Thoracic aorta (tissue), 2 donors: ENCODE measurements at regions not wholly inside any gene's neighbourhood (a gene's known extent, or its start where the extent isn't known, plus 50 kb on each side); places are given as distances from the start of the nearest gene placed in this dataset.
"Not testable (repeated sequence)": the region's sequence is repeated elsewhere in the genome, so short reads cannot be mapped to it uniquely, and the experiment has no call there.

Source experiments
- ATAC-seq: fragments of 150-250 bp; one replicate; pipeline ENCODE4 v1.8.0; 2017; ENCODE audit warnings: low read depth; ENCODE audit not compliant: insufficient number of reproducible peaks, low FRiP score
- DNase-seq: peaks from one replicate; pipeline ENCODE4 v3.0.0-alpha.2; 2020; ENCODE audit warnings: low spot score
- H3K27ac ChIP-seq, 2 donors: fragments of 200-600 bp; sonication (generic); 1 replicate in 1 of 2; 2 replicates in 1 of 2; pipeline ENCODE4 v1.5.1; 2016; ENCODE audit warnings: mild to moderate bottlenecking in 2 of 2, moderate library complexity in 2 of 2
- H3K27me3 ChIP-seq: fragments of 200-600 bp; sonication (generic); replicated peaks from 2 replicates; pipeline ENCODE4 v1.6.0; 2016; ENCODE audit warnings: mild to moderate bottlenecking; ENCODE audit not compliant: insufficient read depth
- H3K36me3 ChIP-seq: fragments of 200-600 bp; sonication (generic); one replicate; pipeline ENCODE4 v1.5.1; 2016
- H3K4me1 ChIP-seq, 2 donors: fragments of 200-600 bp; sonication (generic); 1 replicate in 1 of 2; 2 replicates in 1 of 2; pipeline versions ENCODE4 v1.5.1 to v1.6.0; 2016; ENCODE audit warnings: low read depth in 2 of 2, mild to moderate bottlenecking in 1 of 2; ENCODE audit not compliant: control insufficient read depth in 1 of 2
- H3K4me3 ChIP-seq: fragments of 200-600 bp; sonication (generic); 2 replicates; pipeline ENCODE4 v1.5.1; 2016; ENCODE audit warnings: mild to moderate bottlenecking
- H3K9me3 ChIP-seq: fragments of 200-600 bp; sonication (generic); 2 replicates; pipeline ENCODE4 v1.5.1; 2016
- TF ChIP-seq, protein P1 (sequence below): fragments of 200-600 bp; sonication (generic); IDR thresholded peaks from one replicate; pipeline ENCODE4 v1.5.1; 2019; ENCODE audit warnings: antibody characterized with exemption

DNA sequence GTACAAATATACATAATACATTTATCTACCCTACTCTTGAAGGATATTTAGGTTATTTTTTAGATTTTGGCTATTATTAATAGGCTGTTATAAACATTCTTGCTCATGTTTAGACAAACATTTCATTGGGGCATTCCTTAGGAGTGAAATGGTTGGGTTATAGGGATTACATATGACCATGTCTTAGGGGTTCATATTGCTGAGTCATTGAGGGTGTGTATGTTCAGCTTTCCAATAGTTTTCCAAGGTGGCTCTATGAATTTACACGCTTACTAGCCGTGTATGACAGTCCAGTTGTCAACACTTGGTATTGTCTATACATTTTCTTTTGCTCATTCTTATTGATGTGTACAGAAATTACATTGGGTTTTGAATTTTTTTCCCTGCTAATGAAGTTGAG lies 125.8 kb downstream of the OXSM start:
- H3K27me3 ChIP-seq = no peaks in the 10 kb centered on the region
- TF ChIP-seq, protein P1, sequence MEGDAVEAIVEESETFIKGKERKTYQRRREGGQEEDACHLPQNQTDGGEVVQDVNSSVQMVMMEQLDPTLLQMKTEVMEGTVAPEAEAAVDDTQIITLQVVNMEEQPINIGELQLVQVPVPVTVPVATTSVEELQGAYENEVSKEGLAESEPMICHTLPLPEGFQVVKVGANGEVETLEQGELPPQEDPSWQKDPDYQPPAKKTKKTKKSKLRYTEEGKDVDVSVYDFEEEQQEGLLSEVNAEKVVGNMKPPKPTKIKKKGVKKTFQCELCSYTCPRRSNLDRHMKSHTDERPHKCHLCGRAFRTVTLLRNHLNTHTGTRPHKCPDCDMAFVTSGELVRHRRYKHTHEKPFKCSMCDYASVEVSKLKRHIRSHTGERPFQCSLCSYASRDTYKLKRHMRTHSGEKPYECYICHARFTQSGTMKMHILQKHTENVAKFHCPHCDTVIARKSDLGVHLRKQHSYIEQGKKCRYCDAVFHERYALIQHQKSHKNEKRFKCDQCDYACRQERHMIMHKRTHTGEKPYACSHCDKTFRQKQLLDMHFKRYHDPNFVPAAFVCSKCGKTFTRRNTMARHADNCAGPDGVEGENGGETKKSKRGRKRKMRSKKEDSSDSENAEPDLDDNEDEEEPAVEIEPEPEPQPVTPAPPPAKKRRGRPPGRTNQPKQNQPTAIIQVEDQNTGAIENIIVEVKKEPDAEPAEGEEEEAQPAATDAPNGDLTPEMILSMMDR = no peak
- H3K27ac ChIP-seq = no peak overlapping the region
- H3K4me1 ChIP-seq = no peaks in the 10 kb centered on the region
- H3K4me3 ChIP-seq = no peak overlapping the region
- DNase-seq (no peak), ATAC-seq (no peak)
- H3K36me3 ChIP-seq = no peaks in the 10 kb centered on the region
- no peaks in the 10 kb centered on the region for H3K9me3 ChIP-seq

DNA sequence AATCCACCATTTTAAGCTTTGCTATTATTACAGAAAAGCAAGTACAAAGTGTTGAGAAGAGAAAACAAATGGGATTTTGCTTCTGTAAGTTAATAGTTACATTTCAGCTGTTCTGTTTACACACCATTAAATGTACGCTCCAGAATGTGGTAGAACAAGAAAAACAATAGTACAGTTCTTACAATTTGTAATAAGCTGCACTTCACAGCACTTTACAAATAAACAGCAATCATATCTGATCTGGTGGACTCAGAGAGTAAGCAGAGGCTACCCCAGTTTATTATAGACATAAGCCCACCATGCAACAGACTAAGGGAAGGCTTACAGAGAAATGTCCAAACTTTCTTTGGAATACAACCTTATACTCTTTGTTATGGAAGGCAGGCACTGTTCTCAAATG lies 126.4 kb downstream of the OXSM start:
- Histone ChIP-seq H3K27me3 (no peaks in the 10 kb centered on the region), H3K9me3 (no peaks in the 10 kb centered on the region), H3K27ac (no peak overlapping the region), H3K4me1 (no peaks in the 10 kb centered on the region), H3K4me3 (no peak overlapping the region), H3K36me3 (no peaks in the 10 kb centered on the region)
- TF ChIP-seq, protein P1 = no peak
- DNase-seq (no peak), ATAC-seq (no peak)

DNA sequence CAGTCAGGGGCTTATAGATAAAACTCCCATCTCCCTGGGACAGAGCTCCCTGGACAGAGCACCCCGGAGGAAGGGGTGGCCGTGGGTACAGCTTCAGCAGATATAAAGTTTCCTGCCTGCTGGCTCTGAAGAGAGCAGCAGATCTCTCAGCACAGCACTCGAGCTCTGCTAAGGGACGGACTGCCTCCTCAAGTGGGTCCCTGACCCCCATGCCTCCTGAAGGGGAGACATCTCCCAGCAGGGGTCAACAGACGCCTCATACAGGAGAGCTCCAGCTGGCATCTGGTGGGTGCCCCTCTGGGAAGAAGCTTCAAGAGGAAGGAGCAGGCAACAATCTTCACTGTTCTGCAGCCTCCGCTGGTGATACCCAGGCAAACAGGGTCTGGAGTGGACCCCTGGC lies 142.1 kb downstream of the OXSM start:
- DNase-seq = not testable (repeated sequence)

DNA sequence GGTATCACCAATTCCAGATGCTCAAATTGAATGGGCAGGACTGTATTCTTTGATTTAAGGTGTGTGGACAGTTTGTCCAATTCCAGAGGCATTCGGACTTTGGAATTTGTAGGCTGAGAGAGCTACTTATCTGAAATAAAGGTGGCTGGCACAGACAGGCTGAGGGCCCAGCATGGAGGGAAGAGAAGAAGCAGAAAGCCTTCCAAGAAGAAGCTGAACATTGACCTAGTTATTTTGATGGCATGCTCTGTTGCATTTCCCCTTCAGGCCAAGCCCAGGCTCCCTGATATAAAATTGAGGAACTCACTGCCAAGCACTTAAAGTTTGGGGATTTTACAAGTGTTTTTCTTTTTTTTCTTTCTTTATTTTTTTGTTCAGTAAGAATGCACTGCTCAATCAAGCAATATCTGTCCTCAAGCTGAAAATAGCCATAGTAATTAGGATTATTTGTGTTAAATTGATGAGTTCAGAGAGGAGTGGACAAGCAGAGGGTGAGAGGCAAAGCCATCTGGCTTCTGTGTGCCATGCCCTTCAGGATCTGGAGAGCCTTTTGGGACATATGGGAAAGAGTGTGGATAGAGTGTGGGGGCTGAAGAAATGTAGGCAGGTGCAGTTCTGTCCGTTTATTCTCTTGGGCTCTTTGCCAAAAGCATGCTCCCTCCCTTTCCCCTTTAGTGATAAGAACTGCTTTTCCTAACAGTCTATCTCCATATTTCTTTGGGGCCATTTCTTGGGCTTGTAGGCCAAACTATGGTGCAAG lies 148.9 kb downstream of the OXSM start:
- Histone ChIP-seq H3K27me3 (no peaks in the 10 kb centered on the region), H3K27ac (no peak overlapping the region), H3K4me3 (no peak overlapping the region), H3K36me3 (no peaks in the 10 kb centered on the region), H3K9me3 (no peaks in the 10 kb centered on the region), H3K4me1 (no peaks in the 10 kb centered on the region)
- DNase-seq (no peak), ATAC-seq (no peak)
- TF ChIP-seq, protein P1 = no peak

More for the DNA sequence above, 142.1 kb downstream of the OXSM start:
- H3K4me3 ChIP-seq, H3K4me1 ChIP-seq, H3K27me3 ChIP-seq, ATAC-seq, H3K9me3 ChIP-seq, H3K36me3 ChIP-seq, H3K27ac ChIP-seq: not testable (repeated sequence)

DNA sequence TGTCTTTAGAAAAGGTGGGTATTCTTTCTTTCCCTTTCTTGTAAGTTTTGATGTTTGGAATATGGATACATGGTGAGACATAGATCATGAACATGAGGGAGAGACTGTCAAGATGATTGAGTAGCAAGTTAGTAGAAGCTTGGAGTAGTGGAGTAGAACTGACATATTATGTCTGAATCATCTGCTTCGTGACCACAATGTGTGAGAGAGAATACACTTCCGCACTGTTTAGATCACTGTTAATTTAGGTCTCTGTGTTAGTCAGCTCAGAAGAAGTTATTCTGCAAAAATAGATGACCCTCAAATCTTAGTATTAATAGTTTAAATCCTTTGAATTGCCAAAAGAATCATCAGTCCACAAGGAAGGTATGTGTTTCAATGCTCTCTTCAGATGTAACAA lies 151.0 kb downstream of the OXSM start:
- H3K27ac ChIP-seq = no peak overlapping the region
- no peaks in the 10 kb centered on the region for H3K27me3 ChIP-seq
- no peaks in the 10 kb centered on the region for H3K9me3 ChIP-seq
- DNase-seq (no peak), ATAC-seq (no peak)
- H3K36me3 ChIP-seq = no peaks in the 10 kb centered on the region
- no peak overlapping the region for H3K4me3 ChIP-seq
- H3K4me1 ChIP-seq = no peaks in the 10 kb centered on the region
- TF ChIP-seq, protein P1 = no peak

DNA sequence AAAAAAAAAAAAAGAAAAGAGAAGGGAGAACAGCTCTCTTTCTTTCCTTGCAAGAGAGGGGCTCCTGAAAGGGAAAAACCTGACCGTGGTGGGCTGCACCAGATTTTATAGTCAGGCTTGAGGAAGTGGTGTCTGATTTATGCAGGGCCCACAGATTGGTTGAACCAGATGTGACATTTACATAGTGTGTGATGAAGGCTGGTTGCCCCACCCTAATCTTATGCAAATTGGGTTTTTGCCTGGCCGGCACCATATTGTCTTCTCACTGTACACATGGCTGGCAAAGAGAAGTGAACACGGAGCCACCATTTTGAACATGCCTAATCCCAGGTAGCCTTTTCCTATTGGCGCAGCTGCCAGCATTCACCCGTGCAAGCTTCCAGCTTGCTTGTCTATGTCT lies 154.4 kb downstream of the OXSM start:
- Histone ChIP-seq H3K36me3 (no peaks in the 10 kb centered on the region), H3K9me3 (no peaks in the 10 kb centered on the region), H3K27ac (no peak overlapping the region), H3K4me3 (no peak overlapping the region), H3K4me1 (no peaks in the 10 kb centered on the region), H3K27me3 (no peaks in the 10 kb centered on the region)
- no peak for ATAC-seq
- DNase-seq = no peak
- TF ChIP-seq, protein P1 = no peak
